CD4-positive, alpha-beta T cell treated with Interleukin-17A for 1 hour (primary cell): ENCODE measurements at regions not wholly inside any gene's neighbourhood (a gene's known extent, or its start where the extent isn't known, plus 50 kb on each side); places are given as distances from the start of the nearest gene placed in this dataset.
"Not testable (repeated sequence)": the region's sequence is repeated elsewhere in the genome, so short reads cannot be mapped to it uniquely, and the experiment has no call there.

ENCODE experiments used
- DNase-seq: peaks from one replicate; pipeline ENCODE4 v3.0.0-alpha.2; 2020

DNA sequence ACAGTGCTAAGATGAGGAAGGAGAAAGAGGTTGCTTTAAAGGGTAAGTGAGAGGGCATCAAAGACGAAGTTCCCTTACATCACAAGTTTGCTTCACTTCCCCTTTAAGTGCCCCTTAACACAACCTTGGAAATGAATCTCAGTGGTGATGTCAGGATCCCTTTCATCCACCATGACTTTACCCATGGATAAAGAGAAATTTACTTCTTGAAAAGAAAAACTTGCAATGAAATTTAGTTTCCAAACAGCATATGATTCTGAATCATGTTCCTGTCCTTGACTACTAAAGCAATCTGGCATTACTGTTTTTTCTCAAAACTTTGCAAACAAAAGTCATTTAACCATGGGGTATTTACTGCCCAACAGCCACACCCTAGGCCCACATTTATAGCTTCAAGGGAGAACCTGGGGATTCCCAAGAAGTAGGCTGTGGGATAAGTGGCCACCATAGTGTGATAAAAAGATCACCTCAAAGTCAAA is 135.9 kb downstream of the ITGB8 start:
- DNase-seq, result peak; percentile 2

DNA sequence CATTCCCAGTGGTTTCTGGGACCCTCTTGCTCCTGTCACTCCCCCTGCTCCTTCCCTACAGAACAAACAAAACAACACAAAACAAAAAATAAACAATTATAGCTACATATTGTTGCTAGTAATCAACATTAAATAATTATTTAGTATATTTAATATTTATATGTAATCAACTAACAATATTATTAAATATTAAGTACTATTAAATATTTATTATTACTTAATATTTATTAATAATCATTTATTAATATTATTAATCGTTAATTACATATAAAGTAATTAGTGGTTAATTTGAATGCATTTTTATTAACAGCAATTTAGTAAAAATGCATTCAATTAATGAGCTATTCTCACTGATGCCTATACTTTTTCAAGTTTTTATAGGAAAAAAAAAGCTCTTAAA is 139.4 kb downstream of the ITGB8 start:
- DNase-seq, result no peak

DNA sequence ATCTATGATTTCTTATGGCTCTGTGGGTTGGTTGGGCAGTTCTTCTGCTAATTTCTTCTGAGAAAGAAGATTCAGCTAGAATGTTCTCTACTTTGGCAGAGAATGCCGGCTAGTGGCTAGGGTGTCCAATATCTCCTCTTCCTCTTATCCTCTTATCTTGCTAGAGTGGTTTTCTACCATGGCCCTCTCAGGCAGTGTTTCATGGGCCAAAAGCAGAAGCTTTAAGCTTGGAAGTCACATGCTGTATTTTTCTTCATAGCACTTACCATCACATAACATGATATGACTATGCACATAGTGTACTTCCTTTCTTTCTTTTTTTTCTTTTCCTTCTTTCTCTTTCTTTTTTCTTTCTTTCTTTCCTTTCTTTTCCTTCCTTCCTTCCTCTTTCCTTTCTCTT is 140.0 kb downstream of the ITGB8 start:
- no peak for DNase-seq

DNA sequence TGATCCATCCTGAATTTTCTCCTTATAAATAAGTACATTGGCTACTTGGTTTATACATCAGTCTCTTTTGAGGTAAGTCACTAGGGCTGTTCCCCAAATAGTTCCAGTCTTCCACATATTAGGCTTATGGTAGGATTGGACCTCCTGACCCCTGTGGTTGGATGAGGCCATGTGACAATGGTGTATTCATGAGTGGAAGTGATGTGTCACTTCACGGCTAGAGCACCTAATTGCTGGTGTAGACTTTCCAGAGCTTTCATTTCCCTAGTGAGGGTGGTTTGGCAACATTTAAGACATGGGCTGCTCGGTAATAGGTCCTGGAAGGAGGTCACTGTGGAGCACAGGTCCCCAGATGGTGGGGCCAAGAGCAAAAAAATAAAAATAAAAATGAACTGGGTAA is 141.2 kb upstream of the ABCB5 start:
- no peak for DNase-seq

DNA sequence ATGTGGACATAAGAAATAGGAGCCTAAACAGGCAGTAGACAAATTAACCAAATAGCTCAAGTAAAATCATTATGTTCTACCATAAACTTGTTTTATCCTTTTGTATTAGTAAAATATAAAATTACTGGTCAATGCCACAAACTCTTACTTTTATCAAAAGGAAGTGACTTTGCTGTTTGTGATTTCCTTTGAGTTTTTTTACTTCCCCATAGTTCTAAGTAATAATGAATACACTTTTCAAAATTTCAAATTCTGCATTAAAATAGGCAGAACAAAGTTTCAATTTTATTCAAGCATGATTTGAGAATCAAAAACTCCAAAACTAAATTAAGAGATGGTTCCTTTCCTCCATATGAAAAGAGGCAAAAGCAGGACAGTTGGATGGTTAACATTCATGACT is 139.7 kb upstream of the ABCB5 start:
- DNase-seq, result no peak

DNA sequence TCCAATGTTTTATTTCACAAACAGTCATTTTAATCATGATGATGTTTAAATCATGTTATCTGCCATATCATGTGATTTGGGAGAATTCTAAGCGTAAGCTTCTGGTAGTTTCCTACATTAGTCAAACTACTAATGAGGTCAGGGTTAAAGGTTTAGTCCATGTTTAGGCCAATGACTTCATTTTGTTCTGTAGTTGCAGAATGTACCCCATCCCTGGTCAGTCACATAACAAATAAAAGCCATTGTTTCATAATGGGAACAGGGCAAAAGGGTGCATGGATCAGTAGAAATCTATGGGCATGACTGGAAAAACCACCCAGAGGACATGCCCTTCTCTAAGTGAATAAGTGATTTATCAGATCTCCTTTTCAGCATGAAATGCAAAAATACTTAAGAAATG is 138.4 kb upstream of the ABCB5 start:
- DNase-seq, result no peak

DNA sequence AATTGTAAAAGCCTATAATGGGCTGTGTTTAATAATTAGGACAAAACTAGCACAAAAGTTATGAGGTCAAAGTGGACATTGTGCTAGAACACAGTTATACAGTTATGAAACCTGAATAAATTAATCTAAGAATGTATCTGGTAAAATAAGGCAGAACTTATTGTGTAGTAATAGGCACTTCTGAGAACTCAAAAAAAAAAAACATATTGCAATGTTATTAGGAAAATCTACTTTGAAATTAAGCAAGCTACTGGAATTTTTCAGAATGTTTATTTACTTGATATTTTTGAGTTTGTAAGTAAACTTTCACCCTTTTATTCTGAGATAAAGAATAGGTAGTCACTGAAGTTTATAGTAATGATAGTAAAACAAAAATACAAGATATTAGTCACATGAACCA is 135.8 kb upstream of the ABCB5 start:
- DNase-seq, result no peak

DNA sequence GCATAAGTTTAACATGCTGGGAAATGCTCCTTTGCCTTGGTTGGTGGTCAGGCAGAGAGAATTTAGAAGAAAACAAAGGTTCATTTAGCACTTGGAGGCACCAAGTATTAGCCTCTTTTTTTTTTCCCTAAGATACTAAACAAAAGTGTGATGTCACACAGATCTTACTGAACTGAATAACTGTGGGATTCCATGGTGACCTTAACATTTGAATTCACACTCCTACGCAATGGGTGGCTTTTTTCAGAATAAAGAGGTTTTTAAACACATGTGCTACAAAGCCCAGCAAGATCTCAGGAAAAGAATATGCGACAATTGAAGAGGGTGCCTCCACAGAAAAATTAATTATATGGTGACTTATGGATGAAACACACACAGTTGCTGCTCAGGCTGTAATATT is 133.4 kb upstream of the ABCB5 start:
- DNase-seq, result no peak

DNA sequence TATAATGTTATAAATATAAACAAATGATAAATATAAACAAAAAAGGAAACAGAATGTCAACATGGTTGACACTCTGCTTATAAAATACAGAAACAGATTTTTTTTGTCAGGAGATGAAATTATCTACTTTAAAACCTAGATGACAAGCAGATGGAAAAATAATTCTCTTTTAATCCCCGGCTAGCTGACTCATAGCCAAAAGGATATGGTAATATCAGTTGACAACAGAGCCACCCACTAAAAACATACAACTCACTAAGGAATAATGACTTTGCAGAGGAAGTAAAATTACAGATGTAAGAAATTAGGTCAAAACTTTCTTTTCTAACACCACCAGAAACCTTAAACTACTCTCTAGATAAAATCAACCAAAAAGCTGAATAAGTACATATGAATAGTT is 131.1 kb upstream of the ABCB5 start:
- DNase-seq, result no peak

DNA sequence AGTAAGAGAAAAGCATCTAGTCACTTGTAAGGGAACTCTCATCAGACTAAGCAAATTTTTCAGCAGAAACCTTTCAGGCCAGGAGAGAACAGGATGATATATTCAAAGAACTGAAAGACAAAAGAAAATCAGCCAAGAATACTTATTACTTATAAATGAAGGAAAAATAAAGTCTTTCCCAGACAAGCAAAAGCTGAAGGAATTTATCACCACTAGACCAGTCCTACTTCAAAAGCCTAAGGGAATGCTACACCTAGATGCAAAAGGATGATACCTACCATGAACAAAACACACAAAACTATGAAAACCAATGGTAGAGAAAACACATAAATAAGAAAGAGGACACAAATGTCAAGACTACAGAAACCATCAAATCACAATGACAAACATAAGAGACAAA is 126.6 kb upstream of the ABCB5 start:
- no peak for DNase-seq

DNA sequence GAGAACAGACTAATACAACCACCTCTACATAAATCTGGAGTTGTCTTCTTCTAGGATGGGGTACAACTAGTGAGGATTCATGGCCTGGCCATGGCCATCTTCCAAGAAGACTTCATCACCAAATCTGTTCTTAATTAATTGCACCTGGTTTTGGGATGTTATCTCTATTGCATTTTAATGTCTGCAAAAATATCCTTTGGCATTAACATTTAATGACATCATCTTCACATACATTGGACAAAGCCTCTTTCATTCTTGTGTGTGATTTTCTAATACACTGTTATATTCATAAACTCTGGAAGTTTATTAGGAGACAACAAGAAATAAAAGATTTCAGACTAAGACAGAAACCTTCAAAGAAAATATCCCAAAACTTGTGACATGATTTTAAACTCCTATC is 124.2 kb upstream of the ABCB5 start:
- DNase-seq, result no peak

DNA sequence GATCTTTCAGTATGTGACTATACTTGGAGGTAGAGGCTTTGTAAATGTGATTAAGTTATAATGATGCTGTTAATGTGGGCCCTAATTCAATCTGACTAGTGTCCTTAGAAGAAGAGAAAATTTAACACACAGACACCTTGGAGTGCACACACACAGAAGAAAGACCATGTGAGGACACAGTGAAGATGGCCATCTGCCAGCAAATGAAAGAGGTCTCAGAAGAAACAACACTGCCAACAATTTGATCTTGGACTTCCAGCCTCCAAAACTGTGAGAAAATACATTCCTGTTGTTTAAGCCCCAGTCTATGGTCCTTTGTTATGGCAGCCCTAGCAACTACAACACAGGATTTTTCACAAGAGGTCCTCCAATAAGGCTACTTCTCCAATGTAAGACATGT is 120.9 kb upstream of the ABCB5 start:
- no peak for DNase-seq

DNA sequence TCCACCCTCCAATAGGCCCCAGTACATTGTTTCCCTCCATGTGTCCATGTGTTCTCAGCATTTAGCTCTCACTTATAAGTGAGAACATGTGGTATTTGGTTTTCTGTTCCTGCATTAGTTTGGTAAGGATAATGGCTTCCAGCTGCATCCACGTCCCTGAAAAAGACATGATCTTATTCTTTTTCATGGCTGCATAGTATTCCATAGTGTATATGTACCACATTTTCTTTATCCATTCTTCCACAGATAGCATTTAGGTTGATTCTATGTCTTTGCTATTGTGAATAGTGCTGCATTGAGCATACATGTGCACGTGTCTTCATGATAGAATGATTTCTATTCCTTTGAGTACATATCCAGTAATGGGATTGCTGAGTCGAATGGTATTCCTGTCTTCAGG is 114.0 kb upstream of the ABCB5 start:
- DNase-seq, result not testable (repeated sequence)

DNA sequence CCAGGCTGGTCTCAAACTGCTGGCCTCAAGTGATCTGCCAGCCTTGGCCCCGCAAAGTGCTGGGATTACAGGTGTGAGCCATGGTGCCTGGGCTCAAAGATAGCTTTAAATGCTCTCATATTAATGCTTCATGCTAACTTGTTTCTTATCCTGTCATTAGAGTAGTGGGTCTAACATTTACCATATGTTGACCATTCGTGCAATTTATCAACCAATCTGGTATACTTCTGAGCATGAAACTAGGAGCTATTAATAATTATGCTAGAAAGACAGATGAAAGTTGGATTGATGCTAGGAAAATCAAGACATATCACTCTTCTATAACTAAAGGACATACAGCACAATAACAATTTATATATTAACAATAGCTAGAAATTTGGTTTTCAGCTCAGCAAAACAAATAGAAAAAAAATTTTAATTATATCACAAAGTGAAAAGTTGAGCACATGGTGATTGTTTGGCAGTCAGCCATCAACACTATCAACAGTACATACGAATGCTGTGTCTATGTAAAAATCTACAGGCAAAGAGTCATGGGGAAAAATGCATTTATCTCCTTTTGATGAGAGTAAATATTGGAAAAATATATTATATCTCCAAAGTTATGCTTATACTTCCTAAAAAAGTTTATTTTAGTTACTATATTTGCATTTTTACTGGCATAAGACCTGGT is 112.1 kb upstream of the ABCB5 start:
- DNase-seq, result no peak

DNA sequence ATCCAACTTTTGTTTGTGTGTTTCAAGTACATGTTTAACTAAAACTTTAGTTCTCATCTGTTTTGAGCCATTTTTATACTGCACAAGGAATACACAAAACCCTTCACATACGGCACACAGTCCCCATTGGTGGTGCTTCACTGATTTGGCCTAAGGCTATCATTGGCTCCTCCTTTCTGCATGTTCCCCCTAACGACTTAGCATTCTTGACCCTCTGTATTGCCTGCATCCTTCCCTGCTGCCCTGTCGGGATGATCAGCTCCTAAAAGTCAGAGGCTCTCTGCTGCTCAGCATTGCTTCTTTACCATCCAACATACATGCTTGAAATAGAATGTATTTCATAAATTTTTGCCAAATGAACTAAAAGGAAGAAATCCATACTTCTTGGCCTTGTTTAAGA is 111.4 kb upstream of the ABCB5 start:
- DNase-seq, result no peak

DNA sequence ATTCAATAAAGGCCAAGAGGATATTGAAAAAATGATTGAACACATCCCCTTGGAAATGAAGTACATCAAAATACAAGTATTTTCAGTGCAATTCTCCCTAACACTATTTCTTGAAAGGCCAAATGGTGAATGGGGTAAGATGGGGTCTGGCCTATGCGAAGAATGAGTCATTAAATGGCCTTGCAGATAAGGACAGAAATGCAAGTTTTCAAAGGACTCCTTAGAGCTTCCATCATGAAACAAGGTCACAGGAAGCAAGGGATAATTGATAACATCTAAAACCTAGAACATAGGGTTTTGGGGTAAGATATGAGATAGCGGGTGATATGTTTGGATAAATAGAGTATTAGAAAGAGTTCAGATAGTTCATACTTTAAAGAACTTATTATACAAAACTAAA is 109.3 kb upstream of the ABCB5 start:
- DNase-seq, result no peak

DNA sequence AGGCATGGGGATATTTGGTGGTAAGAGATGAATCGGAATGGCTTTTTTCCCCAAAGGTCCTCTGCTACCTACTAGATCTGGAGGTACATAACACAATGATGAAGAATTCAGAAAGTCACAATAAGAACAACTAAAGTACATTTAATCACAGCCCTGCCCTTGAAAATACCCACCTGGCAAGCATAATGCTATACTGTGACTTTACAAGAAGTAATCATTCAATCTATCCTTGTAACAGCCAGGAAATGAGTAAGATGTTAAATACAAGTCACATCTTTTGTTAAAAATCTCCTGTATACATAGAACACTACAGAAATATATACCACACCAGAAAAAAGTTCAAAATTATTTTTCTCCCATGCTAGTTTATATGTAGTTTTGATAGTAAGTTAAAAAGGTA is 108.3 kb upstream of the ABCB5 start:
- no peak for DNase-seq

DNA sequence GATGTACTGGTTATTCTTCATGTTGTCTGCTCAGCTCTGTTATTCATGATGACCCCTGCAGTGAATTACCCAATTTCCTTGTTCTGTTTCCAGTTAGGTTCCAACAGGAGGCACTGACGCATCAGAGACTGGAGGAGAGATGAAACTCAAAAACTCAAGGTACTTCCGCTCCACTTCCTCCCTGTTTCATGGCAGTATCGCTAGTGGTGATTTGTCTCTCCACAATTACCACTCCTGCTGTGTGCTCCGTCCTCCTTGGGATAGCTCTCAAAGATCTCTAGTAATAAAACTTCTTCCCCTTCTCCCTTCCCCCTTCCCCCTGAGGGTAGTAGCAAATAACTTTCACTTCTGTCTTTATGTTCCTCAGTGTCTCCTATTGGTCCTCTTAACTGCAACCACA is 107.4 kb upstream of the ABCB5 start:
- DNase-seq, result no peak

DNA sequence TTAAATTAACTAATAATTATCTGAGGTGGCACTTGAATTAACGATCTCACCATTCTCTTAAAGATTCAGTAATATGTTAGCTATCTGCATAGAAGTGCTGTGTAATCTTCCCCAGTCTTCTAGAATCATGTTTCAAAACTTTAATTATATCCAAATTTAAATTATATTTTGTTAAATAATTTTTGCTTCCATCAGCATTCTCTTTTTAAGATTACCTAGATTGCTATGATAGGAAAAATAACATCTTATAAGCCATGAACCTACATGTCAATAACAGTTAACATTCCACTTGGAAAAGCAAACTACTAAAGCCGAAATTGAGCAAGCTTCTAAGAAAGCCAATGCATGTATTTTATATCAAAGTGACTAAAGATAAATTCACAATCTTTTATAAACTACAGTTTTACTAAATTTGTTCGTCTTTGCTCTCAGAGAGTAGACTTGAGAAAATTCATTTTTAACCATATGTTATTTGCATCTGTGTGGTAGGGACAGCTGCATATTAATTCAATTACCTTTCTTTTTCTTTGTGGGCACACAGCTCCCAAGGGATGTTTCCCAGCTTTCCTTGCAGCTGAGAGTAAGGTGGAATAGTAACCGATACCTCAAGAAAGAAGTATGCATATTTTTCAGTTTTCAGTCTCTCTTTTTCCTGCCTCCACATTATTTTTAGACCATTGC is 105.4 kb upstream of the ABCB5 start:
- no peak for DNase-seq

DNA sequence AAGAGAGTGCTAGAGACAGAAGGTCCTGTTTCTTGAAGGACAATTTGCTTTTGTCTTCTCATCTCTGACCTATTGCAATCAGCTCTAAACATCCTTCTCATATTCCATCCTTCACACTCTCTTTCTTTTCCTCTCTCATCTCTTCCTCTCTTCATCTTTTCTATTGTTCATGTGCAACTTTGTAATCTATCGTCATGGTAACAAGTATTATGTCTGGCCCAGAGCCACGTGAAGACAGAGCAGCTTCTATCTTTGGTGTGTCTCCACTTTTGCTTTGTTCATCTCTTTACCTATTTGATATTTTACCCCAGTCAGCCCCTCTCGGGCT is 104.9 kb upstream of the ABCB5 start:
- DNase-seq, result no peak

DNA sequence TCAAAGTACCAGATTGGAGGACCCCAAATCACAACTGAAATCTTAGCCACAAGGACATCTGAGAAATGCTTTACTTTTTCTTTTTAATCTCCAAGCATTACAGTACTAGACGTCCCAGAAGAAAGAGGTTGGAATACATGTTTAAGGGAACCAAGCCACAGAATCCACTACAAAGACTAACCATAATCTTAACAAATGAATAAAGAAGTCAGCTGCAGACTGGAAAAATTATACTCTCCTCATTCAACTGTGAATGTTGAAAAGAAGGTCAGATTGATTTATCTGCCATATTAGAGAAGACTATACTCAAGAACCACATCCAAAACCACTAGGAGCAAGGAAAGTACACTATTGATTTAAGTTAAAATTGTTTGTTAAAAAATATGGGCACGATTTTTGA is 102.1 kb upstream of the ABCB5 start:
- no peak for DNase-seq

DNA sequence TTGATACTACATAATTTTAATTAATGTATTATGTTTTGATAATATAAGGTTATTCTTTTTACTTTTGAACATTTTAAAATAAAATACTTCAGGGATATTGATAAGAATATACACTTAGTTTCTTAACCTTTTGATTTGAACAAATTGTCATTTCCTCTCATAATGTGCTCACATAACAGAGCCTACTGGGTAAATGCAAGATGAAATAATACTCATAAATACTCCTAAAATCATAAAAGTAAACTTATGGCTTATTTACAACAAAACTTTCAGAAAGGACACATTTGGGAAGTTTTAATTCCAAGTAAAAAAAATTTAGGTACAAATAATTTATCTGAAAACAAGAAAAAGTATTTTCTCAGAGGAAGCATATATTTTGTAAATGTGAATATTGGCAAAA is 101.6 kb upstream of the ABCB5 start:
- DNase-seq, result no peak

DNA sequence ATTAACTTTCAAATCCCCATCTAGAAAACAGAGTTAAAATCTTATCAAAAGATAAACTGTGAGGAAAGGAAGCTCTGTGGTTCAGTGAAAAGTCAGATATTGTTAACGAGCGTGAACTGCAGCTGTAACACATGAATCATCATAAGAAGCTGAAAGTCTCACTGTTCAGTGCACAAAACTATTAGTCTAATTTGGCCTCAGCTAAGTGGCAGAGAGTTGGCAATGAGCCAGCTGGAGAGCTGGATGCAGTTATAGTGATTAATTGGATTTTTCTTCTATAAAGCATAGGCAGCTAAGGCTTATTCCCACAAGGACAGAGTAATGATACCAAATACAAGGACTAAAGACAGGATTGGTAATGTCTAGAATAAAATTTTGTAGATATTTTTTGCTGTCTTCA is 101.1 kb upstream of the ABCB5 start:
- no peak for DNase-seq

DNA sequence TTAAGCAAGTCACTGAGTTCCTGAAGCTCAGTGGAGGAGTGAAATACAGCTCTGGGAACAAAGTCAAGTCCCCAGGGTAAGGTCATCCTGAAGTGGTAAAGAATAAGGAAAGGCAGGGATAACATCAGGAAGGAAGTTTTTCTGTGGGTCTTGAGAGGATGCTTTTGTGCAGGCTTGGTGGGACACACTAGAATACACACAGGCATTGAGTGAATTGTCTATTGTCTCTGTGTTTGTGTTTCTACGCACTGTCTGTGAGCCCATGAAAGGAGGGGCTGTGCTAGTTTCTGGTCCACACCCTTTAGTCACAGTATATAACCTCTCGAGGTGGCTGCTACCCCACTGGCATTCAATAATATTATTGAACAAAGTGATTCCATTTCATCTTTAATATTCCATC is 95.8 kb upstream of the ABCB5 start:
- no peak for DNase-seq

DNA sequence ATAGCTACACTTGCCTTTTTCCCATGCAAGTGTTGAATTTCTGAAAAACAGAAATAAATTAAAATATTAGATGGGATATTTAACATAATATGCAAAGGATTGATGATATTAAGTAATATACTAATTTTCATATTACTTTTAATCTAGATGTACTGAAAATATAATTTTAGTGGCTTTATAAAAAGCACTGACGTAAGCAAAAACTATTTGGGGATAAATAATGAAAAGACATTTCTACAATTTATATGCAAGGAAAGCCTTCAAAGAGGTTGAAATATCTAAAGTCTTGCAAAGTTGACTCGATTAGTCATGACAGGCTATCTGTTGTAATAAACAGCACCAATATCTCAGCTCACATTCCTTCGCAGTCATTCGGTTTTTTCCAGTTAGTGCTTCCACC is 94.9 kb upstream of the ABCB5 start:
- DNase-seq, result no peak
